ENCODE measurements at regions not wholly inside any gene's neighbourhood (a gene's known extent, or its start where the extent isn't known, plus 50 kb on each side); places are given as distances from the start of the nearest gene placed in this dataset.
A peak's percentile ranks its signal among the peaks of the same experiment; 100 is the strongest.

GRCh38 chr9:1273859-1274258 lies 223.7 kb downstream of the DMRT2 start:
- H3K27ac Mint-ChIP-seq, result peak overlapping the region in 1 of 7 donors; percentile 6
- H3K9me3 ChIP-seq (replicated peaks in 1 of 2; ENCODE audit: control insufficient read depth in 1 of 2, insufficient read depth in 1 of 2, low read length in 2 of 2), result no peaks in the 10 kb centered on the region
- intact Hi-C loops (cut with micrococcal nuclease), result no loop called here

GRCh38 chr9:1274334-1274733 lies 224.2 kb downstream of the DMRT2 start:
- no peak overlapping the region for H2AFZ ChIP-seq (ENCODE audit: insufficient read depth, low read depth, low read length, poor library complexity, severe bottlenecking)
- Mint-ChIP-seq H3K9me3 (peaks cover 0 to 12% (median 3%) of the 10 kb centered on the region in 7 donors), H3K36me3 (no peaks in the 10 kb centered on the region), H3K4me3 (no peak overlapping the region), H3K27ac (no peak overlapping the region), H3K27me3 (ENCODE audit: low read depth in 3 of 3) (peaks cover 0 to 1% (median 0%) of the 10 kb centered on the region in 3 donors), H3K4me1 (no peaks in the 10 kb centered on the region)
- H3K27ac ChIP-seq (ENCODE audit: low read depth in 1 of 2, low read length in 2 of 2), result no peak overlapping the region
- H3K79me2 ChIP-seq (ENCODE audit: insufficient read depth, low read length), result no peaks in the 10 kb centered on the region
- H3K36me3 ChIP-seq (replicated peaks in 1 of 2; ENCODE audit: control insufficient read depth in 1 of 2, insufficient read depth in 2 of 2, low read length in 2 of 2), result no peaks in the 10 kb centered on the region
- H3K4me1 ChIP-seq (ENCODE audit: control insufficient read depth in 1 of 2, insufficient read depth in 2 of 2, low read length in 2 of 2), result no peaks in the 10 kb centered on the region
- TF ChIP-seq, protein P1, sequence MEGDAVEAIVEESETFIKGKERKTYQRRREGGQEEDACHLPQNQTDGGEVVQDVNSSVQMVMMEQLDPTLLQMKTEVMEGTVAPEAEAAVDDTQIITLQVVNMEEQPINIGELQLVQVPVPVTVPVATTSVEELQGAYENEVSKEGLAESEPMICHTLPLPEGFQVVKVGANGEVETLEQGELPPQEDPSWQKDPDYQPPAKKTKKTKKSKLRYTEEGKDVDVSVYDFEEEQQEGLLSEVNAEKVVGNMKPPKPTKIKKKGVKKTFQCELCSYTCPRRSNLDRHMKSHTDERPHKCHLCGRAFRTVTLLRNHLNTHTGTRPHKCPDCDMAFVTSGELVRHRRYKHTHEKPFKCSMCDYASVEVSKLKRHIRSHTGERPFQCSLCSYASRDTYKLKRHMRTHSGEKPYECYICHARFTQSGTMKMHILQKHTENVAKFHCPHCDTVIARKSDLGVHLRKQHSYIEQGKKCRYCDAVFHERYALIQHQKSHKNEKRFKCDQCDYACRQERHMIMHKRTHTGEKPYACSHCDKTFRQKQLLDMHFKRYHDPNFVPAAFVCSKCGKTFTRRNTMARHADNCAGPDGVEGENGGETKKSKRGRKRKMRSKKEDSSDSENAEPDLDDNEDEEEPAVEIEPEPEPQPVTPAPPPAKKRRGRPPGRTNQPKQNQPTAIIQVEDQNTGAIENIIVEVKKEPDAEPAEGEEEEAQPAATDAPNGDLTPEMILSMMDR (IDR thresholded peaks at IDR 0.05), result no peak
- no peak overlapping the region for H3K4me3 ChIP-seq (replicated peaks in 1 of 3; ENCODE audit: low read depth in 2 of 3, low read length in 3 of 3)
- H3K4me2 ChIP-seq (replicated peaks; ENCODE audit: extremely low read depth, low read length, poor library complexity, severe bottlenecking), result no peak overlapping the region
- no peaks in the 10 kb centered on the region for H4K20me1 ChIP-seq (ENCODE audit: insufficient read depth, low read length)
- no CpG with 5 or more reads among the region's 2 CpGs for WGBS (ENCODE audit: insufficient coverage)
- intact Hi-C loops (cut with micrococcal nuclease), result no loop called here
- H3K27me3 ChIP-seq (ENCODE audit: control insufficient read depth in 2 of 2, insufficient read depth in 2 of 2, low read length in 2 of 2), result no peaks in the 10 kb centered on the region
- H3K9me3 ChIP-seq (replicated peaks in 1 of 2; ENCODE audit: control insufficient read depth in 1 of 2, insufficient read depth in 1 of 2, low read length in 2 of 2), result no peaks in the 10 kb centered on the region
- H3K9ac ChIP-seq (ENCODE audit: insufficient read depth, low read length, poor library complexity, severe bottlenecking), result no peak overlapping the region
- DNase-seq, result no peak

More at GRCh38 chr9:1273859-1274258, 223.7 kb downstream of the DMRT2 start:
- Histone ChIP-seq H4K20me1 (ENCODE audit: insufficient read depth, low read length) (no peaks in the 10 kb centered on the region), H3K4me3 (replicated peaks in 1 of 3; ENCODE audit: low read depth in 2 of 3, low read length in 3 of 3) (no peak overlapping the region), H3K4me2 (replicated peaks; ENCODE audit: extremely low read depth, low read length, poor library complexity, severe bottlenecking) (no peak overlapping the region), H3K36me3 (replicated peaks in 1 of 2; ENCODE audit: control insufficient read depth in 1 of 2, insufficient read depth in 2 of 2, low read length in 2 of 2) (no peaks in the 10 kb centered on the region), H3K27me3 (ENCODE audit: control insufficient read depth in 2 of 2, insufficient read depth in 2 of 2, low read length in 2 of 2) (no peaks in the 10 kb centered on the region), H2AFZ (ENCODE audit: insufficient read depth, low read depth, low read length, poor library complexity, severe bottlenecking) (no peak overlapping the region), H3K9ac (ENCODE audit: insufficient read depth, low read length, poor library complexity, severe bottlenecking) (no peak overlapping the region), H3K4me1 (ENCODE audit: control insufficient read depth in 1 of 2, insufficient read depth in 2 of 2, low read length in 2 of 2) (no peaks in the 10 kb centered on the region), H3K79me2 (ENCODE audit: insufficient read depth, low read length) (no peaks in the 10 kb centered on the region), H3K27ac (ENCODE audit: low read depth in 1 of 2, low read length in 2 of 2) (no peak overlapping the region)
- no peaks in the 10 kb centered on the region for H3K4me1 Mint-ChIP-seq
- TF ChIP-seq, protein P1 (IDR thresholded peaks at IDR 0.05), result no peak
- H3K27me3 Mint-ChIP-seq (ENCODE audit: low read depth in 3 of 3), result peaks cover 0 to 1% (median 0%) of the 10 kb centered on the region in 3 donors
- WGBS (ENCODE audit: insufficient coverage), result 74% methylated on average over 2 of the region's 4 CpGs
- peaks cover 0 to 12% (median 2%) of the 10 kb centered on the region in 7 donors for H3K9me3 Mint-ChIP-seq
- DNase-seq, result no peak
- H3K4me3 Mint-ChIP-seq, result no peak overlapping the region
- no peaks in the 10 kb centered on the region for H3K36me3 Mint-ChIP-seq

Data from CD14-positive monocyte (primary cell).